Liver (tissue), 7 donors: ENCODE measurements at regions not wholly inside any gene's neighbourhood (a gene's known extent, or its start where the extent isn't known, plus 50 kb on each side); places are given as distances from the start of the nearest gene placed in this dataset.

Source experiments
- DNase-seq: peaks from one replicate; pipeline ENCODE4 v3.0.0-alpha.2; 2017; ENCODE audit warnings: low spot score
- H3K27ac ChIP-seq, 2 donors: one replicate each; pipeline ENCODE4 v1.7.0; 2013; ENCODE audit warnings: inconsistent platforms in 2 of 2, low read length in 2 of 2, control low read depth in 1 of 2, low read depth in 1 of 2, mild to moderate bottlenecking in 1 of 2
- H3K27me3 ChIP-seq, 4 donors: one replicate each; pipeline versions ENCODE4 v1.6.1 to v1.7.0; 2013; ENCODE audit warnings: low read length in 3 of 4, inconsistent platforms in 1 of 4, mild to moderate bottlenecking in 1 of 4, moderate library complexity in 1 of 4; ENCODE audit not compliant: control insufficient read depth in 4 of 4, insufficient read depth in 4 of 4
- H3K36me3 ChIP-seq, 4 donors: one replicate each; pipeline versions ENCODE4 v1.6.1 to v1.7.0; 2013; ENCODE audit warnings: low read length in 3 of 4, mild to moderate bottlenecking in 3 of 4, low read depth in 1 of 4, moderate library complexity in 1 of 4; ENCODE audit not compliant: control insufficient read depth in 4 of 4, insufficient read depth in 3 of 4
- H3K4me1 ChIP-seq, 4 donors: one replicate each; pipeline versions ENCODE4 v1.6.1 to v1.7.0; 2013; ENCODE audit warnings: low read length in 3 of 4, mild to moderate bottlenecking in 3 of 4, moderate library complexity in 1 of 4; ENCODE audit not compliant: control insufficient read depth in 4 of 4, insufficient read depth in 4 of 4
- H3K4me3 ChIP-seq, 3 donors: one replicate each; pipeline versions ENCODE4 v1.6.1 to v1.7.0; 2013; ENCODE audit warnings: low read length in 3 of 3, control low read depth in 1 of 3, low read depth in 1 of 3, mild to moderate bottlenecking in 1 of 3
- H3K9ac ChIP-seq, 2 donors: one replicate each; pipeline ENCODE4 v1.7.0; 2013; ENCODE audit warnings: low read length in 2 of 2, mild to moderate bottlenecking in 2 of 2, moderate library complexity in 2 of 2, control low read depth in 1 of 2, low read depth in 1 of 2
- H3K9me3 ChIP-seq, 4 donors: one replicate each; pipeline versions ENCODE4 v1.6.1 to v1.7.0; 2013; ENCODE audit warnings: low read length in 3 of 4; ENCODE audit not compliant: control insufficient read depth in 4 of 4
- EGR1 ChIP-seq, 2 donors: IDR thresholded peaks; 2 replicates each; pipeline ENCODE4 v1.6.1; 2016 to 2018; ENCODE audit warnings: antibody characterized with exemption in 2 of 2, low read depth in 2 of 2
- FOXA1 ChIP-seq: IDR thresholded peaks from 2 replicates; pipeline ENCODE4 v1.6.1; 2016; ENCODE audit warnings: antibody characterized with exemption
- FOXA2 ChIP-seq: IDR thresholded peaks from 2 replicates; pipeline ENCODE4 v1.6.1; 2016; ENCODE audit warnings: antibody characterized with exemption
- GABPA ChIP-seq, 2 donors: IDR thresholded peaks in 1 of 2; conservative IDR thresholded peaks in 1 of 2; 2 replicates each; pipeline ENCODE4 v1.6.1; 2016; ENCODE audit warnings: antibody characterized with exemption in 2 of 2, mild to moderate bottlenecking in 1 of 2, moderate library complexity in 1 of 2
- HNF4A ChIP-seq, 2 donors: conservative IDR thresholded peaks; 2 replicates each; pipeline ENCODE4 v1.6.1; 2016; ENCODE audit warnings: antibody characterized with exemption in 2 of 2, mild to moderate bottlenecking in 2 of 2
- HNF4G ChIP-seq: IDR thresholded peaks from 2 replicates; pipeline ENCODE4 v1.6.1; 2016; ENCODE audit warnings: antibody characterized with exemption
- JUND ChIP-seq, 2 donors: IDR thresholded peaks; 2 replicates each; pipeline ENCODE4 v1.6.1; 2016; ENCODE audit warnings: antibody characterized with exemption in 2 of 2
- NR2F2 ChIP-seq: IDR thresholded peaks from 2 replicates; pipeline ENCODE4 v1.6.1; 2016; ENCODE audit warnings: antibody characterized with exemption
- RAD21 ChIP-seq, 2 donors: IDR thresholded peaks; 2 replicates each; pipeline ENCODE4 v1.6.1; 2016; ENCODE audit warnings: antibody characterized with exemption in 2 of 2, mild to moderate bottlenecking in 2 of 2
- RXRA ChIP-seq, 2 donors: IDR thresholded peaks; 2 replicates each; pipeline ENCODE4 v1.6.1; 2017 to 2018; ENCODE audit warnings: antibody characterized with exemption in 2 of 2, mild to moderate bottlenecking in 1 of 2
- SP1 ChIP-seq: IDR thresholded peaks from 2 replicates; pipeline ENCODE4 v1.6.1; 2018; ENCODE audit warnings: antibody characterized with exemption, mild to moderate bottlenecking
- YY1 ChIP-seq: IDR thresholded peaks from 2 replicates; pipeline ENCODE4 v1.6.1; 2016; ENCODE audit warnings: antibody characterized with exemption, mild to moderate bottlenecking
- WGBS: extraction: QIAGEN DNeasy Blood & Tissue Kit; methylation state at CpG from one replicate; pipeline ENCODE4 v1.1.7; 2013; 5-methylcytosine and 5-hydroxymethylcytosine counted together
- TF ChIP-seq, protein P1 (sequence below): IDR thresholded peaks from 2 replicates; pipeline ENCODE4 v1.6.1; 2016; ENCODE audit warnings: antibody characterized with exemption
- TF ChIP-seq, protein P2 (sequence below): IDR thresholded peaks from 2 replicates; pipeline ENCODE4 v1.6.1; 2016; ENCODE audit warnings: antibody characterized with exemption
- TF ChIP-seq, protein P3 (sequence below): IDR thresholded peaks from 2 replicates; pipeline ENCODE4 v1.6.1; 2016; ENCODE audit warnings: antibody characterized with exemption
- TF ChIP-seq, protein P4 (sequence below): IDR thresholded peaks from 2 replicates; pipeline ENCODE4 v1.6.1; 2016; ENCODE audit warnings: antibody characterized with exemption, mild to moderate bottlenecking
- donor health status: healthy.
- donor health status: healthy.
- donor health status: healthy.
- donor health status: healthy.

DNA sequence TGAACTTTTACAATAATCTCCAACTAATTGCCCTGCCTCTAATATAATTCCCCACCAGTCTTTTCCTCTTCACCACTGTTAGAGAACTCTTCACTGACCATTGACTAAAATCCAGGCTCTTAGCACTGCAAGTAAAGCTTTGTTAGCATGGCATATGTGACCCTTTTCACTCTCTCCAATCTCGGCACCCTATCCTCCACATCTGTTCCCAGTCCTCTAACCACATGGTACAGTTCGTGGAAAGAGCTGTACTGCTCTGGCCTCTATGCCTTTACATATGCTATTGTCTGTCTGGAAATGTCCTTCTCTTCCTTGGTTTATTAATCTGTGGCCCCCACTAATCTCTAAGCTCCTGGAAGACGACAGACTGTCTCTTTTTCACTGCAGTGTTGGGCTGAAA, 63.0 kb upstream of the EIF2S2 start:
- Histone ChIP-seq H3K27ac (no peak overlapping the region), H3K9me3 (no peaks in the 10 kb centered on the region), H3K4me3 (no peak overlapping the region), H3K36me3 (no peaks in the 10 kb centered on the region), H3K27me3 (no peaks in the 10 kb centered on the region), H3K4me1 (no peaks in the 10 kb centered on the region), H3K9ac (no peak overlapping the region)
- WGBS, result 82% methylated on average over 3 of the region's 3 CpGs
- TF ChIP-seq YY1 (no peak), JUND (IDR thresholded peaks at IDR 0.05) (no peak), EGR1 (IDR thresholded peaks at IDR 0.05; ENCODE audit: low read depth in 2 of 2) (no peak), FOXA2 (no peak), HNF4G (no peak), GABPA (IDR thresholded peaks at IDR 0.05 in 1 of 2, conservative IDR thresholded peaks at IDR 0.05 in 1 of 2) (no peak), SP1 (no peak), FOXA1 (no peak), RAD21 (IDR thresholded peaks at IDR 0.05) (no peak), HNF4A (conservative IDR thresholded peaks at IDR 0.05) (no peak), NR2F2 (no peak), RXRA (IDR thresholded peaks at IDR 0.05) (no peak)
- TF ChIP-seq, protein P1, sequence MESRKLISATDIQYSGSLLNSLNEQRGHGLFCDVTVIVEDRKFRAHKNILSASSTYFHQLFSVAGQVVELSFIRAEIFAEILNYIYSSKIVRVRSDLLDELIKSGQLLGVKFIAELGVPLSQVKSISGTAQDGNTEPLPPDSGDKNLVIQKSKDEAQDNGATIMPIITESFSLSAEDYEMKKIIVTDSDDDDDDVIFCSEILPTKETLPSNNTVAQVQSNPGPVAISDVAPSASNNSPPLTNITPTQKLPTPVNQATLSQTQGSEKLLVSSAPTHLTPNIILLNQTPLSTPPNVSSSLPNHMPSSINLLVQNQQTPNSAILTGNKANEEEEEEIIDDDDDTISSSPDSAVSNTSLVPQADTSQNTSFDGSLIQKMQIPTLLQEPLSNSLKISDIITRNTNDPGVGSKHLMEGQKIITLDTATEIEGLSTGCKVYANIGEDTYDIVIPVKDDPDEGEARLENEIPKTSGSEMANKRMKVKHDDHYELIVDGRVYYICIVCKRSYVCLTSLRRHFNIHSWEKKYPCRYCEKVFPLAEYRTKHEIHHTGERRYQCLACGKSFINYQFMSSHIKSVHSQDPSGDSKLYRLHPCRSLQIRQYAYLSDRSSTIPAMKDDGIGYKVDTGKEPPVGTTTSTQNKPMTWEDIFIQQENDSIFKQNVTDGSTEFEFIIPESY, result no peak
- TF ChIP-seq, protein P2, sequence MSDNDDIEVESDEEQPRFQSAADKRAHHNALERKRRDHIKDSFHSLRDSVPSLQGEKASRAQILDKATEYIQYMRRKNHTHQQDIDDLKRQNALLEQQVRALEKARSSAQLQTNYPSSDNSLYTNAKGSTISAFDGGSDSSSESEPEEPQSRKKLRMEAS, result no peak
- TF ChIP-seq, protein P3, sequence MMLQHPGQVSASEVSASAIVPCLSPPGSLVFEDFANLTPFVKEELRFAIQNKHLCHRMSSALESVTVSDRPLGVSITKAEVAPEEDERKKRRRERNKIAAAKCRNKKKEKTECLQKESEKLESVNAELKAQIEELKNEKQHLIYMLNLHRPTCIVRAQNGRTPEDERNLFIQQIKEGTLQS, result no peak
- TF ChIP-seq, protein P4, sequence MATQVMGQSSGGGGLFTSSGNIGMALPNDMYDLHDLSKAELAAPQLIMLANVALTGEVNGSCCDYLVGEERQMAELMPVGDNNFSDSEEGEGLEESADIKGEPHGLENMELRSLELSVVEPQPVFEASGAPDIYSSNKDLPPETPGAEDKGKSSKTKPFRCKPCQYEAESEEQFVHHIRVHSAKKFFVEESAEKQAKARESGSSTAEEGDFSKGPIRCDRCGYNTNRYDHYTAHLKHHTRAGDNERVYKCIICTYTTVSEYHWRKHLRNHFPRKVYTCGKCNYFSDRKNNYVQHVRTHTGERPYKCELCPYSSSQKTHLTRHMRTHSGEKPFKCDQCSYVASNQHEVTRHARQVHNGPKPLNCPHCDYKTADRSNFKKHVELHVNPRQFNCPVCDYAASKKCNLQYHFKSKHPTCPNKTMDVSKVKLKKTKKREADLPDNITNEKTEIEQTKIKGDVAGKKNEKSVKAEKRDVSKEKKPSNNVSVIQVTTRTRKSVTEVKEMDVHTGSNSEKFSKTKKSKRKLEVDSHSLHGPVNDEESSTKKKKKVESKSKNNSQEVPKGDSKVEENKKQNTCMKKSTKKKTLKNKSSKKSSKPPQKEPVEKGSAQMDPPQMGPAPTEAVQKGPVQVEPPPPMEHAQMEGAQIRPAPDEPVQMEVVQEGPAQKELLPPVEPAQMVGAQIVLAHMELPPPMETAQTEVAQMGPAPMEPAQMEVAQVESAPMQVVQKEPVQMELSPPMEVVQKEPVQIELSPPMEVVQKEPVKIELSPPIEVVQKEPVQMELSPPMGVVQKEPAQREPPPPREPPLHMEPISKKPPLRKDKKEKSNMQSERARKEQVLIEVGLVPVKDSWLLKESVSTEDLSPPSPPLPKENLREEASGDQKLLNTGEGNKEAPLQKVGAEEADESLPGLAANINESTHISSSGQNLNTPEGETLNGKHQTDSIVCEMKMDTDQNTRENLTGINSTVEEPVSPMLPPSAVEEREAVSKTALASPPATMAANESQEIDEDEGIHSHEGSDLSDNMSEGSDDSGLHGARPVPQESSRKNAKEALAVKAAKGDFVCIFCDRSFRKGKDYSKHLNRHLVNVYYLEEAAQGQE, result no peak
- DNase-seq, result no peak

DNA sequence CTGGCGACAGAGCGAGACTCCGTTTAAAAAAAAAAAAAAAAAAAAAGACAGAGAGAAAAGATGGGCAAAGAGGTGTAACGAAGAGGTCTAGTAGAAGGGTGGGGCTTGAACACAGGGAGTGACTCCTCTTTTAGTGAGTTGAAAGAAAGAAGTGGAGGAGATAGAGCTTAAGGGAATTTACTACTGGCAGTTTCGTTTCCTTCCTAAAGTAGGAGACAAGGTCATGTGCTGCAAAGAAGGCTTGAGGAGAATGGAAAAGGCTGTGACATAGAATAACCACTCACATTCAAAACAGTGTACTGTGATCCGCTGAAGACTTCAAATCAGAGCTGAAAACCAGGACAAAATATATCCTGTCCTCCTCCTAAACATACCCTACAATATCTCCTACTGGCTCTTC, 63.8 kb upstream of the EIF2S2 start:
- Histone ChIP-seq H3K27ac (no peak overlapping the region), H3K27me3 (no peaks in the 10 kb centered on the region), H3K4me1 (no peaks in the 10 kb centered on the region), H3K36me3 (no peaks in the 10 kb centered on the region), H3K9ac (no peak overlapping the region), H3K9me3 (no peaks in the 10 kb centered on the region), H3K4me3 (no peak overlapping the region)
- DNase-seq, result no peak
- WGBS, result 79% methylated on average over 6 of the region's 6 CpGs
- TF ChIP-seq GABPA (IDR thresholded peaks at IDR 0.05 in 1 of 2, conservative IDR thresholded peaks at IDR 0.05 in 1 of 2) (no peak), NR2F2 (no peak), SP1 (no peak), EGR1 (IDR thresholded peaks at IDR 0.05; ENCODE audit: low read depth in 2 of 2) (no peak), HNF4G (no peak)
- TF ChIP-seq, protein P1, result no peak
